ENCODE measurements at regions not wholly inside any gene's neighbourhood (a gene's known extent, or its start where the extent isn't known, plus 50 kb on each side); places are given as distances from the start of the nearest gene placed in this dataset.

DNA sequence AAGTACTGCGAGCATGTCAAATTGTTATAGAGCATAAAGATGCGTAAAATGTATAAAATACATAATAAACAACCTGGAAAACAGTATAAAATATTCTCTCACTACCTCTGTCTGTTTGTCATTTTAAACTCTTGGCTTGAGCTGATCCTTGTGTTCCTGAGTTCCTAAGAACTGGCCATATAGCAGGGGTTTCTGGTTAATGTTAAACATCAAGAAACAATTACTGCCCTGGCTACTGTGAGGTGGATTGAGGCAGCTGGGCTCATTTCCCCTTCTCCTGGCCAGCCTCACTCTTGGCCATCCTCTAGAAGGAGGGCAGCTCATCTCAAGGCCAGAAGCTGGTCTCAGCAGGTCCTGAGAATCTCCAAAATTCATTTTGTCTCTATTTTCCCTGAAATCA is 297.3 kb upstream of the USP24 start:
- TF ChIP-seq POLR2A (IDR thresholded peaks at IDR 0.05; ENCODE audit: low read length) (no peak), BHLHE40 (IDR thresholded peaks at IDR 0.05; ENCODE audit: low read depth, low read length) (no peak), EP300 (IDR thresholded peaks at IDR 0.05) (no peak)
- TF ChIP-seq, protein P1, sequence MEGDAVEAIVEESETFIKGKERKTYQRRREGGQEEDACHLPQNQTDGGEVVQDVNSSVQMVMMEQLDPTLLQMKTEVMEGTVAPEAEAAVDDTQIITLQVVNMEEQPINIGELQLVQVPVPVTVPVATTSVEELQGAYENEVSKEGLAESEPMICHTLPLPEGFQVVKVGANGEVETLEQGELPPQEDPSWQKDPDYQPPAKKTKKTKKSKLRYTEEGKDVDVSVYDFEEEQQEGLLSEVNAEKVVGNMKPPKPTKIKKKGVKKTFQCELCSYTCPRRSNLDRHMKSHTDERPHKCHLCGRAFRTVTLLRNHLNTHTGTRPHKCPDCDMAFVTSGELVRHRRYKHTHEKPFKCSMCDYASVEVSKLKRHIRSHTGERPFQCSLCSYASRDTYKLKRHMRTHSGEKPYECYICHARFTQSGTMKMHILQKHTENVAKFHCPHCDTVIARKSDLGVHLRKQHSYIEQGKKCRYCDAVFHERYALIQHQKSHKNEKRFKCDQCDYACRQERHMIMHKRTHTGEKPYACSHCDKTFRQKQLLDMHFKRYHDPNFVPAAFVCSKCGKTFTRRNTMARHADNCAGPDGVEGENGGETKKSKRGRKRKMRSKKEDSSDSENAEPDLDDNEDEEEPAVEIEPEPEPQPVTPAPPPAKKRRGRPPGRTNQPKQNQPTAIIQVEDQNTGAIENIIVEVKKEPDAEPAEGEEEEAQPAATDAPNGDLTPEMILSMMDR (IDR thresholded peaks at IDR 0.05), result no peak
- TF ChIP-seq, protein P2, sequence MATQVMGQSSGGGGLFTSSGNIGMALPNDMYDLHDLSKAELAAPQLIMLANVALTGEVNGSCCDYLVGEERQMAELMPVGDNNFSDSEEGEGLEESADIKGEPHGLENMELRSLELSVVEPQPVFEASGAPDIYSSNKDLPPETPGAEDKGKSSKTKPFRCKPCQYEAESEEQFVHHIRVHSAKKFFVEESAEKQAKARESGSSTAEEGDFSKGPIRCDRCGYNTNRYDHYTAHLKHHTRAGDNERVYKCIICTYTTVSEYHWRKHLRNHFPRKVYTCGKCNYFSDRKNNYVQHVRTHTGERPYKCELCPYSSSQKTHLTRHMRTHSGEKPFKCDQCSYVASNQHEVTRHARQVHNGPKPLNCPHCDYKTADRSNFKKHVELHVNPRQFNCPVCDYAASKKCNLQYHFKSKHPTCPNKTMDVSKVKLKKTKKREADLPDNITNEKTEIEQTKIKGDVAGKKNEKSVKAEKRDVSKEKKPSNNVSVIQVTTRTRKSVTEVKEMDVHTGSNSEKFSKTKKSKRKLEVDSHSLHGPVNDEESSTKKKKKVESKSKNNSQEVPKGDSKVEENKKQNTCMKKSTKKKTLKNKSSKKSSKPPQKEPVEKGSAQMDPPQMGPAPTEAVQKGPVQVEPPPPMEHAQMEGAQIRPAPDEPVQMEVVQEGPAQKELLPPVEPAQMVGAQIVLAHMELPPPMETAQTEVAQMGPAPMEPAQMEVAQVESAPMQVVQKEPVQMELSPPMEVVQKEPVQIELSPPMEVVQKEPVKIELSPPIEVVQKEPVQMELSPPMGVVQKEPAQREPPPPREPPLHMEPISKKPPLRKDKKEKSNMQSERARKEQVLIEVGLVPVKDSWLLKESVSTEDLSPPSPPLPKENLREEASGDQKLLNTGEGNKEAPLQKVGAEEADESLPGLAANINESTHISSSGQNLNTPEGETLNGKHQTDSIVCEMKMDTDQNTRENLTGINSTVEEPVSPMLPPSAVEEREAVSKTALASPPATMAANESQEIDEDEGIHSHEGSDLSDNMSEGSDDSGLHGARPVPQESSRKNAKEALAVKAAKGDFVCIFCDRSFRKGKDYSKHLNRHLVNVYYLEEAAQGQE (IDR thresholded peaks at IDR 0.05), result no peak
